HepG2 (cell line): ENCODE measurements at regions not wholly inside any gene's neighbourhood (a gene's known extent, or its start where the extent isn't known, plus 50 kb on each side); places are given as distances from the start of the nearest gene placed in this dataset.
"Not testable (repeated sequence)": the region's sequence is repeated elsewhere in the genome, so short reads cannot be mapped to it uniquely, and the experiment has no call there.

ENCODE experiments used
- ATAC-seq: fragments of 200-7000 bp; cut with Tn5 transposase; 3 replicates; pipeline ENCODE4 v1.9.1; 2020; ENCODE audit warnings: mild to moderate bottlenecking, moderate library complexity
- BruUV-seq: library from RNA; stranded (reverse); fragments of 400-500 nt; replicated peaks from 2 replicates; lab custom pipeline; 2021; lab: Mats Ljungman, UMichigan
- CTCF ChIA-PET: fragments of 300-600 bp; formaldehyde crosslinking; extraction: SDS; loops from one replicate; lab custom pipeline; 2021; ENCODE audit warnings: low total read pairs, inconsistent platforms, low intra/inter-chr PET ratio; lab: Yijun Ruan, JAX
- POLR2A ChIA-PET: fragments of 350-600 bp; sonication (Branson Sonifier 250); formaldehyde crosslinking; loops from one replicate; lab custom pipeline; 2020; ENCODE audit warnings: antibody characterized with exemption, inconsistent platforms; lab: Yijun Ruan, JAX
- DNase-seq: peaks from one replicate; pipeline ENCODE4 v3.0.0-alpha.2; 2015; ENCODE audit warnings: low spot score
- FAIRE-seq: peaks from 3 replicates; lab custom pipeline; 2011; peaks lifted over from hg19 to GRCh38; lab: Jason Lieb, UNC
- H2AFZ ChIP-seq: one replicate; pipeline ENCODE4 v1.6.1; 2011; ENCODE audit warnings: low read length, inconsistent platforms
- H3K27ac ChIP-seq: fragments of 300-600 bp; 3 replicates; pipeline ENCODE4 v1.8.0; 2011; ENCODE audit warnings: mixed run types, mild to moderate bottlenecking, mixed read lengths, low read length, inconsistent platforms; ENCODE audit not compliant: insufficient read depth; ENCODE audit errors: extremely low read length
- H3K27me3 ChIP-seq, 2 experiments: fragments of 200-600 bp in 1 of 2; 2 replicates in 1 of 2; 3 replicates in 1 of 2; pipeline versions ENCODE4 v1.6.0 to v1.8.0; 2011; ENCODE audit warnings: low read length in 2 of 2, mild to moderate bottlenecking in 2 of 2, moderate library complexity in 2 of 2, inconsistent platforms in 1 of 2; ENCODE audit not compliant: insufficient read depth in 2 of 2, control insufficient read depth in 1 of 2
- H3K36me3 ChIP-seq, 2 experiments: fragments of 200-600 bp in 1 of 2; replicated peaks in 1 of 2; 2 replicates in 1 of 2; 3 replicates in 1 of 2; pipeline versions ENCODE4 v1.5.1 to v1.8.0; 2011; ENCODE audit warnings: low read length in 2 of 2, inconsistent platforms in 1 of 2; ENCODE audit not compliant: insufficient read depth in 2 of 2, control insufficient read depth in 1 of 2
- H3K4me1 ChIP-seq: 2 replicates; pipeline ENCODE4 v1.5.1; 2012; ENCODE audit warnings: low read length, inconsistent platforms; ENCODE audit not compliant: insufficient read depth
- H3K4me2 ChIP-seq: 2 replicates; pipeline ENCODE4 v1.6.0; 2011; ENCODE audit warnings: low read depth, low read length, inconsistent platforms
- H3K4me3 ChIP-seq, 3 experiments: fragments of 200-600 bp in 1 of 3; sonication (generic), shearing (Covaris generic) in 1 of 3; replicated peaks in 1 of 3; 2 replicates each; pipeline ENCODE4 v1.5.1; 2011 to 2016; ENCODE audit warnings: low read length in 3 of 3, inconsistent platforms in 2 of 3, low read depth in 2 of 3, mild to moderate bottlenecking in 2 of 3, control low read depth in 1 of 3, mixed read lengths in 1 of 3; ENCODE audit not compliant: insufficient read depth in 1 of 3
- H3K79me2 ChIP-seq: one replicate; pipeline ENCODE4 v1.6.1; 2011; ENCODE audit warnings: low read length, inconsistent platforms; ENCODE audit not compliant: insufficient read depth
- H3K9ac ChIP-seq: 2 replicates; pipeline ENCODE4 v1.6.0; 2011; ENCODE audit warnings: mild to moderate bottlenecking, low read depth, low read length, inconsistent platforms; ENCODE audit not compliant: insufficient read depth
- H3K9me3 ChIP-seq: 2 replicates; pipeline ENCODE4 v1.5.1; 2012; ENCODE audit warnings: mild to moderate bottlenecking, low read length
- H4K20me1 ChIP-seq: 2 replicates; pipeline ENCODE4 v1.6.0; 2011; ENCODE audit warnings: inconsistent platforms, mild to moderate bottlenecking, low read length, moderate library complexity; ENCODE audit not compliant: insufficient read depth
- WGBS: methylation state at CpG from one replicate; pipeline ENCODE4 v1.1.6; 2017; ENCODE audit warnings: low lambda C conversion rate; 5-methylcytosine and 5-hydroxymethylcytosine counted together
- in situ Hi-C: cut with HindIII; loops from 2 replicates; pipeline ENCODE4 v1.10.0; 2017; ENCODE audit warnings: low pct_unique_long_range_greater_than_20kb; ENCODE audit not compliant: extremely low pct_ligation_motif_present
- intact Hi-C: fragments of 100-400 bp; cut with micrococcal nuclease; formaldehyde crosslinking; loops from one replicate; pipeline ENCODE4 v1.10.0; 2022; ENCODE audit not compliant: unreplicated experiment

DNA sequence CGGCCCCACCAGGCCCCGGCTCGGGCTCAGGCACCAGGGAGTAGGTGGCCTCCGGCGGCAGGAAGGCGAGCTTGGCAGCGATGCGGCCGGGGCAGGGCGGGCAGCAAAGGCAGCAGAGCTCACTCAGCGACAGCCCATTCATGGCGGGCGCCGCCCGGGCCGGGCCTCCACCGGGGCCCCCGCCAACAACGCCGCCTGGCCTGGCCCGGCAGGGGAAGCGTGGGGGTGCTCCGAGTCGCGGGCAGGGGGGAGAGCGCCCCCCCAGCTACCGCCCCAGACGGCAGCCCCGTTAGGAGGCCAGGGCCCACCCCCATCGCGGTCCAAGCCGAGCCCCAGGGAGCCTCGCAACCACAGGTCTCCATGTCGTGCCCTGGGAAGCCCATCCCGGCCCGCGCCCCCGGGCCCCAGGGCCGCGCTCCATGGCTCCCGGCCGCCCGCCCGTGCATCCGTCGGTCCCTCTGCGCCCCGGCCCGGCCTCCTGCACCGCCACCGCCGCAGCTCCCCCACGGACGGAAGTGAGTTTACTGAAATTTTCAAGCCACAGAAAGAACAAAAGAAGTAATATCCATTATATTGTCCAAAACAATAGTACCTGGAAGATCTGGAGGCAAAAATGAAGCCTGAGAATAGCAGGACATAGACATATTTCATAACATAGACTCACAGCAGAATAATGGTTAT is 126.6 kb upstream of the VPREB1 start:
- intact Hi-C loops, H2AFZ ChIP-seq, H3K4me2 ChIP-seq, FAIRE-seq, H3K4me3 ChIP-seq, H3K79me2 ChIP-seq, H4K20me1 ChIP-seq, ATAC-seq, H3K36me3 ChIP-seq, H3K9me3 ChIP-seq, DNase-seq, H3K9ac ChIP-seq, POLR2A ChIA-PET, H3K4me1 ChIP-seq, BruUV-seq, H3K27ac ChIP-seq, CTCF ChIA-PET, in situ Hi-C loops: not testable (repeated sequence)
- WGBS = 85% methylated on average over 15 of the region's 54 CpGs
- H3K27me3 ChIP-seq = peaks cover 0 to 12% of the 10 kb centered on the region in 2 experiments; a peak in 1 of 5 replicates

DNA sequence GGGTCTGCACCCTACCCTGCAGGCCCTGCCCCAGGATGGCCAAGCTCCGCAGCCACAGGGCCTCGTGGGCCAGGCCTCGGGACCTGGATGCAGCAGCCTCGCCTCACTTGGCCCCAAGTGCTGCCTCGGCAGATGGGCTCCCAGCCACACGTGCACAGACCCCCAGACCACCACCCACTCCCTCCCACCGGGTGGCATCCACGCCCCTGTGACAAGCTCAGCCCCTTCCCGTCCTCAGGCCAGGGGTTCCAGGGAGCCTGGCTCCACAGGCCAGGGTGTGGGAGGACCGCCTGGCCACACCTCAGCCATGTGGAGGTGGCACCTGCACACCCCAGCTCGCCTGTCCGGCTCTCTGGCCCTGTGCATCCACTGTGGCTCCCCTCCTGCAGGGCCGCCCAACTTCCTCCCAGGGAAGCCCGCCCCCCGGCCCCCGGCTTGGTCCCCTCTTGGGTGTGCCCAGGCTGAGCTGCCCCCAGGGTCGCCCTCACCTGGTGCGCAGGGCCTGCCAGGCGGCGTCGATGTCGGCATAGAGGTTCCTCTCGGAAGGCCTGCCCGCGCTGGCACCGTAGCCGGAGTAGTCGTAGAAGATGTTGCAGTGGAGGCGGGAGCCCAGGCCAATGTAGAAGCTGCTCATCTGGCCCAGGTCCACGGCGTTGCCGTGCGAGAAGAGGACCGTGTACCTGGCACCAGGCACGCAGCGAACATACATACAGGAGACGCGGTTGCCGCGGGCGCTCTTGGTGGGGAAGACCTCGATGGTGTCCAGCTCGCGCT is 127.4 kb upstream of the VPREB1 start:
- intact Hi-C loops, ATAC-seq, BruUV-seq, DNase-seq, H3K4me1 ChIP-seq, CTCF ChIA-PET, POLR2A ChIA-PET, H3K4me2 ChIP-seq, in situ Hi-C loops, H3K27ac ChIP-seq, H3K36me3 ChIP-seq, H3K9me3 ChIP-seq, H3K4me3 ChIP-seq, H3K9ac ChIP-seq, FAIRE-seq, H2AFZ ChIP-seq, H4K20me1 ChIP-seq, H3K79me2 ChIP-seq: not testable (repeated sequence)
- H3K27me3 ChIP-seq = peaks cover 0 to 16% of the 10 kb centered on the region in 2 experiments; a peak in 1 of 5 replicates
- WGBS = no CpG with 5 or more reads among the region's 44 CpGs
